Upper lobe of right lung (tissue), 1 donor: ENCODE measurements at regions not wholly inside any gene's neighbourhood (a gene's known extent, or its start where the extent isn't known, plus 50 kb on each side); places are given as distances from the start of the nearest gene placed in this dataset.

Source experiments
- ATAC-seq: fragments of 200-7000 bp; cut with Tn5 transposase; one replicate; pipeline ENCODE4 v1.9.1; 2020; ENCODE audit warnings: mild to moderate bottlenecking, moderate library complexity
- DNase-seq: peaks from one replicate; pipeline ENCODE4 v3.0.0-alpha.2; 2020
- H3K27ac ChIP-seq: fragments of 200-600 bp; one replicate; pipeline ENCODE4 v1.8.0; 2022
- H3K27me3 ChIP-seq: fragments of 200-600 bp; one replicate; pipeline ENCODE4 v1.8.0; 2022; ENCODE audit warnings: mild to moderate bottlenecking
- H3K36me3 ChIP-seq: fragments of 200-600 bp; one replicate; pipeline ENCODE4 v1.8.0; 2022
- H3K4me1 ChIP-seq: fragments of 200-600 bp; one replicate; pipeline ENCODE4 v1.8.0; 2022
- H3K4me3 ChIP-seq: fragments of 200-600 bp; one replicate; pipeline ENCODE4 v1.8.0; 2022; ENCODE audit warnings: mild to moderate bottlenecking
- H3K9me3 ChIP-seq: fragments of 200-600 bp; one replicate; pipeline ENCODE4 v1.8.0; 2022
- intact Hi-C: fragments of 100-400 bp; cut with DNase I; formaldehyde crosslinking; loops from one replicate; pipeline ENCODE4 v1.11.0; 2022
- TF ChIP-seq, protein P1 (sequence below): fragments of 200-600 bp; IDR thresholded peaks from one replicate; pipeline ENCODE4 v1.8.0; 2022; ENCODE audit warnings: antibody characterized with exemption
- donor health status: DM: no; HTN: yes; CAD: no; lungs with severe emphysema.

DNA sequence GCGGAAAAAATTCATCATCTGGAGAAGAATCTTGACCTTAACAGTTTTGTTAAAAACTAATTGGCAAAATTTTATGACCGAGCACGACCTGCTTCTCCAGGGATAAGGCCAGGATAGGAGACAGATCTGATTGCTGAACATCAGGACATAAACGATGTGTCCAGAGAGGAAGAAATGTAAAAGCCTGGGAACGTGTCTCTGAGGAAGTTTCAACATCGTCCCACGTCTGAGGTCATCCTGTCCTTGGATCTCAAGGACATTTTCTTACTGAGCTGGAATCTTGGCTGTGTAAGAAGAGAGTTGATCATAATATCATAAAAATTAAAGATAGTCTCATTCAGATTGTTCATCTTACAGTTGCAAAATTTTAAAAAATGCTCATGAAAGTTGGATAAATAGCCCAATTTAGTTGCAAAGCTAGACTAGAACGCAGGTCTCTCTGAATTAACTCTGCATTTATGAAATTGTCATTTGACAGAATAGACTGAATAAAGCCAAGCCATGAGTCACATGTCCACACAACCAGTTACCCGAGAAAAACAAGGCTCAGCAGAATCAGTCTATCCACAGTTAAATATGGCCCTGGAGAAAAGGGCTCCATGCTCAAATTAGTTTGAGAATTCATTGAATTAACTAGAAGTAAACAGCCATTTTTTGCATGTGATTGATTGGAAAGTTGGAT, 120.0 kb upstream of the EGFR start:
- ATAC-seq: no peak
- Histone ChIP-seq H3K27ac (no peak overlapping the region), H3K9me3 (no peaks in the 10 kb centered on the region), H3K4me3 (no peak overlapping the region), H3K36me3 (no peaks in the 10 kb centered on the region), H3K27me3 (no peaks in the 10 kb centered on the region), H3K4me1 (no peaks in the 10 kb centered on the region)
- TF ChIP-seq, protein P1, sequence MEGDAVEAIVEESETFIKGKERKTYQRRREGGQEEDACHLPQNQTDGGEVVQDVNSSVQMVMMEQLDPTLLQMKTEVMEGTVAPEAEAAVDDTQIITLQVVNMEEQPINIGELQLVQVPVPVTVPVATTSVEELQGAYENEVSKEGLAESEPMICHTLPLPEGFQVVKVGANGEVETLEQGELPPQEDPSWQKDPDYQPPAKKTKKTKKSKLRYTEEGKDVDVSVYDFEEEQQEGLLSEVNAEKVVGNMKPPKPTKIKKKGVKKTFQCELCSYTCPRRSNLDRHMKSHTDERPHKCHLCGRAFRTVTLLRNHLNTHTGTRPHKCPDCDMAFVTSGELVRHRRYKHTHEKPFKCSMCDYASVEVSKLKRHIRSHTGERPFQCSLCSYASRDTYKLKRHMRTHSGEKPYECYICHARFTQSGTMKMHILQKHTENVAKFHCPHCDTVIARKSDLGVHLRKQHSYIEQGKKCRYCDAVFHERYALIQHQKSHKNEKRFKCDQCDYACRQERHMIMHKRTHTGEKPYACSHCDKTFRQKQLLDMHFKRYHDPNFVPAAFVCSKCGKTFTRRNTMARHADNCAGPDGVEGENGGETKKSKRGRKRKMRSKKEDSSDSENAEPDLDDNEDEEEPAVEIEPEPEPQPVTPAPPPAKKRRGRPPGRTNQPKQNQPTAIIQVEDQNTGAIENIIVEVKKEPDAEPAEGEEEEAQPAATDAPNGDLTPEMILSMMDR: no peak
- intact Hi-C loops: no loop called here
- no peak for DNase-seq

DNA sequence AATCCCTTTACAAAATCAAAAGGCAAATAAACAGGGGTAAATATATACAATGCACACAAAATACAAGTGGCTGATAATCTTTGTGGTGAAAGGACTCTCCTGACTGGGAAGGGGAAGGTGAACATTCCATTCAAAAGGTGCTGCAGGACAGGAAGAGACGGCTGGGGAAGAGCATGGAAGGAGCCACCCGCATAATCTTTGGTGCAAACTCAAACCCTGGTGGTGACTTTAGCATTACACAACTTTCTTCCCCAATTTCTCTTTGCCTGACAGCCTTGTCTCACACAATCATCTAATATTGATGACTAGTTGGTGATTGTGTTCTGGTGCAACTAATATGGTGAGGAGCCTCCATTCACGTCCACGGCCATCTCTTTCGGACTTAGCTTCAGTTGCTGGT, 117.0 kb upstream of the EGFR start:
- ATAC-seq: no peak
- intact Hi-C loops: no loop called here
- TF ChIP-seq, protein P1: no peak

DNA sequence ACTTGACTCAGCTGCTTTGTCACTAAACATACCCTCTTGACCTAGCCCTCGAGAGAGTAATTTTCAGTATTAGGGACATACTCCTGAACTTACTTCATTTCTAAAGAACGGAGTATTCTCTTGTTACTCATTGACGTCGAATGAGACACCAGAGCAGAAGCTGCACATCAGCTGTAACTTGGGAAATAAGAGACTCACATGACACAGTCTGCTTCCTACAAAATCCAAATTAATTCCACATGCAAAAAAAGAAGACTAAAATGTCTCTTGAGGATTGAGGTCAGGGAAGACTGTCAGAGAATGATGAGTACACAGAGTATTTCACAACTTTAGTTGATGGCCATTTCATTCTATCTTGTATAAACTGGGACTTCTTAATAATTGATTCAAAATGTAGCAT, 114.7 kb upstream of the EGFR start:
- no peak for DNase-seq
- intact Hi-C loops: no loop called here
- H3K4me3 ChIP-seq: no peak overlapping the region
- H3K36me3 ChIP-seq: no peaks in the 10 kb centered on the region
- TF ChIP-seq, protein P1: no peak
- no peaks in the 10 kb centered on the region for H3K27me3 ChIP-seq
- H3K9me3 ChIP-seq: no peaks in the 10 kb centered on the region
- no peaks in the 10 kb centered on the region for H3K4me1 ChIP-seq
- peak; percentile 49 for ATAC-seq
- no peak overlapping the region for H3K27ac ChIP-seq

More for the DNA sequence above, 117.0 kb upstream of the EGFR start:
- Histone ChIP-seq H3K4me1 (no peaks in the 10 kb centered on the region), H3K27ac (no peak overlapping the region), H3K9me3 (no peaks in the 10 kb centered on the region), H3K36me3 (no peaks in the 10 kb centered on the region), H3K27me3 (no peaks in the 10 kb centered on the region), H3K4me3 (no peak overlapping the region)
- DNase-seq: no peak

DNA sequence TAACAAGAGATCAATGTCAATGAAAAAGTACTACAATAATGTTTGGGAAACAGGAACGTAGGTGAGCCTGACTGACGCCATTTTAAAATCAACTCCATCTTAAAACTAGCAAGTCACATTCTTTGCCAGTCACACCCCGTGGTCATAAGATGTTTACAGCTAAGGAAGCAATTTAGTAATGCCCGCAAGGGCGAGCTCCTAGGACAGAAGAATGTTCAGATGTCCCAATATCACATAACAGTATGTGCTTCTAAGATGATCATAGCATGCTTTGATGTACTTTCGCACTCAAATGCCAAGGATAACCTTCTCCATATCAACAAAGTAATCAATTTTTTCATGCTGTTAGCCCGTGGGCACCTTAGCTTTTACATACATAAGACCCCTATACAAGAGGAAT, 113.8 kb upstream of the EGFR start:
- no peak overlapping the region for H3K27ac ChIP-seq
- TF ChIP-seq, protein P1: no peak
- H3K4me1 ChIP-seq: no peaks in the 10 kb centered on the region
- no peak overlapping the region for H3K4me3 ChIP-seq
- H3K36me3 ChIP-seq: no peaks in the 10 kb centered on the region
- ATAC-seq: no peak
- no peaks in the 10 kb centered on the region for H3K9me3 ChIP-seq
- DNase-seq: no peak
- intact Hi-C loops: no loop called here
- no peaks in the 10 kb centered on the region for H3K27me3 ChIP-seq

DNA sequence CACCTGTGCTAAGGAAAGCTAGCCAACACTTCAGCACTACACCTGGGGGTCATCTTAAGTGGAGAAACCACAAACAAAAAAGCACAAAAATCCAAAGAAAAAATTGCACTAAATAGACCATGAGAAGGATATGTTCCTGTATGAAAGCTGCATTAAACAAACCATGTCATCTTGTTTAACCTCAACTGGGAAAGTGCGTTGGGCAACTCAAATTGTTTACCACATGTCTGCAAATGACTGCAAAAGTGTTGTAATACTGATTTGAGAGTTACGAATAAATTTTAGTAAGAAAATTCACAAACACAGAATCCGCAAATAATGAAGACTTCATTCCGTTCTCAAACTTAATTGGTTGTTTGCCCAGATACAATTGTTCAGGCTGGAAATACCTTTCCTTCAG, 111.9 kb upstream of the EGFR start:
- ATAC-seq (no peak), DNase-seq (no peak)
- H3K9me3 ChIP-seq: no peaks in the 10 kb centered on the region
- intact Hi-C loops: no loop called here
- H3K27me3 ChIP-seq: no peaks in the 10 kb centered on the region
- no peaks in the 10 kb centered on the region for H3K36me3 ChIP-seq
- no peak overlapping the region for H3K4me3 ChIP-seq
- H3K27ac ChIP-seq: no peak overlapping the region
- TF ChIP-seq, protein P1: no peak
- H3K4me1 ChIP-seq: no peaks in the 10 kb centered on the region

DNA sequence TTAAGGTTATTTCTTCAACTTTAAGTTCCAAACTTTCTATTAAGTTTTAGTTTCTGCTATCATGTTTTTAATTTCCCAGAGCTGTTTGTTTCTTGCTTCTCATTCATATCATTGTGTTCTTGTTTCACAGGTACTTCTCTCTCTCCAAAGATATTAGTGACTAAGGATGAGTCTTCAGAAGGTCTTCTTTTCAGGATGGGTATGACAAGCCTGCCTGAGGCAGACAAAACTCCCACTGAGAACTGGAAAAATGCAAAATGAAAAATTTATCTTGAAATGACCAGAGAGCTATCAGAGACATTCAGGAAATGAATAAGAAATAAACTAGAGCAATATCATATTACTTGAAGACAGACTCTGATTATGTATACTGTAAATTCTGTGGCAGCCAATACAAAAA, 110.8 kb upstream of the EGFR start:
- no peak overlapping the region for H3K4me3 ChIP-seq
- TF ChIP-seq, protein P1: no peak
- no peaks in the 10 kb centered on the region for H3K36me3 ChIP-seq
- DNase-seq: no peak
- ATAC-seq: no peak
- H3K9me3 ChIP-seq: no peaks in the 10 kb centered on the region
- no peaks in the 10 kb centered on the region for H3K27me3 ChIP-seq
- no peaks in the 10 kb centered on the region for H3K4me1 ChIP-seq
- H3K27ac ChIP-seq: no peak overlapping the region
- intact Hi-C loops: no loop called here
